HG03108 (cell line): ENCODE measurements at regions not wholly inside any gene's neighbourhood (a gene's known extent, or its start where the extent isn't known, plus 50 kb on each side); places are given as distances from the start of the nearest gene placed in this dataset.

ENCODE experiments used
- ATAC-seq: cut with Tn5 transposase; IDR thresholded peaks from one replicate; pipeline ENCODE4 v1.9.1; 2021; ENCODE audit warnings: moderate library complexity; ENCODE audit not compliant: unreplicated experiment

DNA sequence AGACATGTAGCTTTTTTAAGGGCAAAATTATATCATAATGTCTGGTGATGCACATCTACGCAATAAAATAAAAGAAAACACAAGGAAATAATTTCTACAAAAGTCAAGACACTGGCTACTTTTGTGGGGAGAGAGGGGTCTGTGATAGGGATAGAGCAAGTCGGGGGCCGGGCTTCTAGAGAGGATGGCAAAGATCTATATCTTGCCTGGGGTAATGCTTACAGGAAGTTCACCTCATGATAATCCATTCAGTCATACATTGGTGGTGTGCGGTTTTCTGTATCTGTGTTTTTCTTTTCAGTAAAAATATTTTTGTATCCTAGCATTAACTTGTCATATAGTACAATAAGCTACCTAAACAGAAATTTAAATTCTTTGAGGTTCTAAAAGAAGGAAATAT lies 178.8 kb downstream of the ARRDC4 start:
- ATAC-seq, result no peak

DNA sequence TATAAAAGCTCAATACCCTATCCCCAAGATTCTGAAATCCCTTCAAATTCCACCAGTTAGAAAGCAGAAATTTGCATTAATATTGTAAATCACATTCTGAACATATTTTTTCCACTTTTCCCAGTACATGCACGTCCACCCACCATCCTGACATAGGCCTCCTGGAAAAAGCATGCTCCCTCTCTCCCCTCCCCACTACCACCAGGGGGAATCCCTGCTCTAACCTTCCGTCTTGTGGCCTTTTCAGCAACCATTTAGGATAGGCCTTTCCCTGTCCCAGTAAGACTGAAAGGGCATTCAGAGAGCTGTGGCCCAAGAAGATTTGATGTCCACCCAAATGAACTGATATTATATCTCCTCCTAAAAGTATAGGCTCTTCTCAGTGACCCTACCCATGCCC lies 182.1 kb downstream of the ARRDC4 start:
- no peak for ATAC-seq

DNA sequence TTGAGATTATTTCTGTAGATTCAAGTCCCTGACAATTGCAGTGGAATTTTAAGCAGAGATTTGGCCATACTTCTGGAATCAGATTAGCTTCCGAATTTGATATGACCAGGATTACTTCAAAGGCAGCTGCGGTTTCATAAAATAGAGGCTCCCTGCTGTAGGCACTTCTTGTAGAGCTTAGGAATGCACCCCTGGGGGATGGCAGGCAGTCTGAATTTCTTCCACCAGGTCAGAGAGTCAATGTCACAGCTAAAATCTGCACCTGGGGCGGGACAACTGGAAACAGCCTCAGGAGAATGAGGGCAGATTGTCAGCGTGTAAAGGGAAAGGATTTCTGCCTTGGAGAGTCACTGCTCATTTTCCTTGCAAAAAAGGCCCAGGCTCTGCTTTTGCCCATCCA lies 182.6 kb downstream of the ARRDC4 start:
- no peak for ATAC-seq

DNA sequence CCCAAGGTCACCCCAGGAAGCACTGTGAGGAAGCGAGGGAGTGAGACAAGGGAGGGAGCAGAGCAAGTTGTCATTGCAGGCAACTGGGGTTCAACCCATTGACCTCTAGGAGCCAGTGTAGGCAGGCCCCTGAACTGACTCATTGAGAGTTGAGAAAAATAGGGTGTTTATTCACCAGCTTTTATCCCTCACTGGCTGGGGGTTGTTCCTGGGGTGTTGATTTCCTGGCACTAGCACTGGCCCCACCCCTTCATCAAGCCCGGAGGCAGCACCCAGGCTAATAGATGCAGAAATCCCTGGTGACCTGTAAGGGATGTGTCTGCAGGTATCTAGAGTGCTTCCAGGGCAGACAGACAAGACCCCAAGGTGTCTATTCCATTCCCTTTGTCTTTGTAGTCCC lies 183.9 kb downstream of the ARRDC4 start:
- ATAC-seq, result no peak

DNA sequence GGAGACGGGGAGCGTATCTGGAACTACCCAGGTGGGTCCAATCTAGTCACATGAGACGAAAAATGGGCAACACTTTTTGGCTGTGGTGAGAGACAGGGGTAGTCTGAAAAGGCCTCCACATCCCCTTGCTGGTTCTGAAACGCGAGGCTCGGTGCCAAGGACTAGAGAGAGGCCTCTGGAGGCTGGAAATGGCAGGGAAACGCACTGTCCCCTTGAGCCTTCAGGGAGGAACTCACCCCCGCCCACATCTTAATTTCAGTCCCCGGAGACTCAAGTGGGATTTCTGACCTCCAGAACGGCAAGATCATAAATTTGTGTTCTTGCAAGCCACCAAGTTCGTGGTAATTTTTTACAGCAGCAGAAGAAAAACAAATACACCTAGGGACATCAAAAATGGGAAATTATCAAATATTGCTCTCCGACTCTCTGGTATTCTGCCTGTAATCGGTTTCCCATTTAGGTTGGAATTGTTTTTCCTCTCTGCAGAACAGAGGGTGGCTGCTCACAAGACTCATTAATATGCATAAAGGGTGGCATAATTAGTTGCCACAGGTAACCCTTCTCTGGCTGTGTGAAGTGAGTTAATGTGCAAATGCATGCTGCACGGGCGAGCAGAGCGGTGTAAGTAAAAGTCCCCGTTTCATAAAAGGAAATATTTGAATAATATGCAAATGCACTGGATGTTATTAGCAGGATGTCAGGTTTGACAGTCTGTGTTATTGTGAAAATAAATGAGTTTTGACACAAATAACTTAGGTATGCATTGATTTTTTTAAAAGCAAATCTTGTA lies 185.7 kb downstream of the ARRDC4 start:
- no peak for ATAC-seq

DNA sequence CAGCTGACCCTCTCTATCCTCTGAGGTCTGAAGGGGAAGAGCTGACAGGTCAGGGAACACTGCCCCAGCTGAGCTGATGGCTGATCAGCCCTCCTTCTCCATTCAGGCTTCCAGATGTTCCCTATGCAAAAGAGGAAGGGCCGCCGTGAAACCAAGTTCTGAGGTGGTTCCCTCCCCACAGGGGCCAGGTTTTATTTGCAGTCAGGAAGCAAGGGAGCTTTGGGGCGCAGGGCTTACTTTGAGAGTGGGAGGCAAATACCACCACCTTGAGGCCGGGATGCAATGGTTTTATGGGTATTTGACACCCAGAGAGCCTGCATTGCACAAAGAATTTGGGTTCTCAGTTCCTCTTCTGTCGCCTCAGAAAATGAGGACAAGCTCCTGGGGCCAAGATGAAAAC lies 186.9 kb downstream of the ARRDC4 start:
- no peak for ATAC-seq

DNA sequence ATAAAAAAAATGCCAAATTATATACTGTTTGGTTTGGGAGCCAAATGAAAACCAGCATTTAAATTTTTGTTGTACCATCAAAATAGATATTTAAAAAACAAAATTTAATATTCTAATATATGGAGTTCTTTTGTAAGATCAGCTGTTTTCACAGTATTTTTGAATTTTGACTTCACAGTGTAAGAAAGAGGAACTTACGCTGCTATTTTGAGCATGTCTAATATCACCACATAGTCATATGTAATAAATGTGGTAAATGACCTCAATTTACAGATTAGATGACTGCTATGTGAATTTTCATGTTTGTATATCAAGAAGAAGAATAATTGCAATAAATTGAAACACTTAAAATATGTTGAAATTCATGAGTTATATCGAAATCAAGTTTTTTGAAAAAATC lies 189.6 kb downstream of the ARRDC4 start:
- ATAC-seq, result no peak

DNA sequence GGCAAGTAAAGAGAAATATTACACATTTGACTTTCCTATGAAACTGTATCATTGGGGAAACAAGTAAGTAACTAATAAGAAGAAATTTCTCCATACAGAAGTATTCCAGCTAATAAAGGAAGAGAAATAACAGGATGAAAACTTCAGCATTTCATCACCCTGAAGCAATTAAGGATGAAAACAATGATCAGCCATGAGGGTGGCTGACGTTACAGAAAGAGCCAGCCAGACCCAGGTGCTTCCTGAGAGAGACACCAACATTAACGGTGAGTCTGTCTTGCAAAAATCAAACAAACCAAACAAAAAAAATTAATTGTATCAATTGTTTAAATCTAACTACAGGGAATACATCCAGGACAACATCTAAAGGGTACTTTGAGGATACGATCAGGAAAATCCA lies 190.0 kb downstream of the ARRDC4 start:
- ATAC-seq, result no peak

DNA sequence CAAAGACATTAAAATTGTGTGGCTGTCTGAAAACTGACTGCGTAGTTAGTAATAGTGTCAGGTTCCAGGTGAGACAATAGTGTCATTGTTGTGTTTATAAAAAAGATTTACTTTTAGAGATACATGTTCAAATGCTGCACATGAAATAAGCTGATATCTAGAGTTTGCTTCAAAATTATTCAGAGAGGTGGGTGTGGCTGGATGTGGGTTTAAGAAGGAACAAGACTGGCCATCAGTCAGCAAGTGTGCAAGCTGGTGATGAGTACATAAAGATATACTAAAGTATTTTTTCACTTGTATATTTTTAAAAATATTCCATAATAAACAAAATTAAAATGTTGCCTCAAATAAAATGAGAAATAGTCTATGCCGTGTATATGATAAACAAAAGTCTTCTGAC lies 190.6 kb downstream of the ARRDC4 start:
- ATAC-seq, result no peak

DNA sequence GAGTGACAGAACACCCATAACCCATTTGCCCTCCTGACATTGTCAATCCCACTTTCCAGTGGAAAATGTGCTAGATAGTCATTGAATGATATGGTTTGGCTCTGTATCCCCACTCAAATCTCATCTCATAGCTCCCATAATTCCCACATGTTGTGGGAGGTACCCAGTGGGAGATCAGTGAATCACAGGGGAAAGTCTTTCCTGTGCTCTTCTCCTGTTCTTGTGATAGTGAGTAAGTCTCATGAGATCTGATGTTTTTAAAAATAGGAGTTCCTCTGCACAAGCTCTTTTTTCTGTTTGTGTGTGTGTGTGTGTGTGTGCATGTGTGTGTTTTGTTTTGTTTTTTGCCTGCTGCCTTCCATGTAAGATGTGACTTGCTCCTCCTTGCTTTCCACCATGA lies 191.7 kb downstream of the ARRDC4 start:
- ATAC-seq, result no peak

DNA sequence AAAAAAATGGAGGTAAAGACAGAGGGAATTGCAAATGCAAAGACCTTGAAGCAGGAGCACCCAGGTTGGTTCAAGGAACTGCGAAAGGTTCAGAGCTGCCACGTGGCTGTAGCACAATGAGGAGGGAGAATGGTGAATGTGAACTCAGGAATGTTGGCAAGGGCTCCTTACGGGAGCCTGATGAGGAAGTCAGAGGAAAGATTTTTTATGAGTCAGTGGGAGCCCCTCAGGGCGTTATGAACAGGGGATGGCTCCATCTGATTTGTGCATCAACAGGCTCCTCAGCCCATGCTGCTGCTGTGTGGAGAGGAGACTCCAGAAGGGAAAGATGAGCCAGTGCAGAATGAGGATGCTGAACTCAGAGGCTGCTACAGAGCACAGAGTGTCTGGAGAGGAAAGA lies 194.4 kb downstream of the ARRDC4 start:
- ATAC-seq, result no peak

DNA sequence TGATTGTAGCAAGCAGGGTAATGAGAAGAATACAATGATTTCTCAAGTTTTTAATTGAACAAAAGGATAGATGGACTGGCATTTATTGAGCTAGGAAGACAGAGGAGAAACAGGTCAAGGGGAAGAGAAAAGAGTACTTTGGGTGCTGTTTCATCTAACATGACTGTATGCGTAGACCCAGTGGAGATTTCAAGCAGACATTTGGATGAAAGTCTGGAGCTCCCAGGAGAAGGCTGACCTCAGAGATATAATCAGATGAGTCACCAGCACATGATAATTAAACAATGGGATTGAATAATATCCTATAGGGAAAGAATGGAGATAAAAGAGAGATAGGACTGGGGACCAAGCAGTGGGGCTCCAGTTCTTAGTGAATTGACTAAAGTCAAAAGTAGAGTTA lies 194.9 kb downstream of the ARRDC4 start:
- no peak for ATAC-seq

DNA sequence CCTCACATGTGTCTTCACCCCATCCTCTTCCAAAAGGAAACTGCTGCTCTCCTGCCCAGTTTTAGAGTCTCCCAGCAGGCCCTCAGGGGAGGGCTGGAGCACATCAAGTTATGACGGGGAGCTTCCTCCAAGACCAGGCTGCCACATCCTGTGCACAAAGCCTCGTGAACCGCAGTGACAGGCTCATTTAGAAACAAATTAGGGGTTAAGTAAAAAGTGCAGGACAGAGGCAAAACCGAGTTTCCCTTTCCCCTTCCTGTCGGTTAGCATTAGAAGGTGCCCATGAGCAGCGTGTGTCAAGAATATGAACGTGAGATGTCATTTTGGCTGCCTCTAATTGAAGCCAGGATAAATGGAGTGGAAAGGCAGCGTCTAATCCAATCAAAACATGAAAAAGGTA lies 199.7 kb downstream of the ARRDC4 start:
- ATAC-seq, result peak; percentile 99

DNA sequence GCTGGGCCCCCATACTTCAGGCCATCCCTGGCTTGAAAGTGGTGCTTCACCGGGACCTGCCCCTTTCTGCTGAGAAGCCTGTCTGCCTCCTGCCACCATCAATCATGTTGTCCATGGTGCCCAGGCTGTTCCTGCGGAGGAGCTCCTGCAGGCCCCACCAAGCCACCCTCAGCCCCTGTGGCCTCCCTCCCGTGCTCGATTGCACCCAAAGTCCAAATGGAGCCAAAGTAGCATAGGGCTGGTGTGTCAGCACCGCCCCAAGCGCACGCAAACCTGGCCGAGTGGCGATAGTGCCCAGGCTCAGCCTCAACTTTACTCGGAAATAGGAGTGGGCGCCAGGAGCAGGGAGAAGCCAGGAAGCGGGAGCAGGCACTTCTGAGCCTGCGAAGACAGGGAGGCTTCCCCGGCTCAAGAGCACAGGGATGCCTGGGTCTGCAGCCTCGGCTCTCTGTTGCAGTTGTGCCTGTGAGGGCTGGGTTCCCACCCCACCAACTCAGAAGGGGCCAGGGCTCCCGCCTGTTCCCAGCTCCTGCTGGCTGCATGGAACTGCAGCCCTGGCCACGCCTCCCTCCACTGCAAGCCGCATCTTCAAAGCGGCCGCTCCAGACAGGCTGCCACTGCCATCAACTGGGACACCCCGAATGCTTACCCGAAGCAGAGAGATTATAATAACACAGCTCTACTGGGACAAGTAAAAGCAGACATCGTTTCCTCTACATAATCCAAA lies 203.0 kb downstream of the ARRDC4 start:
- no peak for ATAC-seq

DNA sequence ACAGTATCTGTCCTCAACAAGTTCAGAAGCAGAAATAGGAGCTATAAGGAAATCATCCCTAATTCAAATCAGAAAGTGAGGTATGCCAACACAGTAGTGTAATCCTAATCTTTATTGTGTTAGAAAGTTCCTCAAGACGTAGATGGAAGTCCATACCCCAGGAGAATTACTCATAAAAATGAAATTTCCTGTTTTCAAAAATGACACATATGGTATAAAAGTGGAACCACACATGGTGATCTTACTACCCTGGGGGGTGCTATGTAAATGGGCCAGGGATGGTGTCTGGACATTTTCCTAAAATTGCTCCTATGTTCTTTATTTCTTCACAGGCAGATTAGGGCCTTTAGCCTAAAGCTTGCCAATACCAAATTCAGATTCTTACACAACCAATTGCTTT lies 204.1 kb downstream of the ARRDC4 start:
- no peak for ATAC-seq

DNA sequence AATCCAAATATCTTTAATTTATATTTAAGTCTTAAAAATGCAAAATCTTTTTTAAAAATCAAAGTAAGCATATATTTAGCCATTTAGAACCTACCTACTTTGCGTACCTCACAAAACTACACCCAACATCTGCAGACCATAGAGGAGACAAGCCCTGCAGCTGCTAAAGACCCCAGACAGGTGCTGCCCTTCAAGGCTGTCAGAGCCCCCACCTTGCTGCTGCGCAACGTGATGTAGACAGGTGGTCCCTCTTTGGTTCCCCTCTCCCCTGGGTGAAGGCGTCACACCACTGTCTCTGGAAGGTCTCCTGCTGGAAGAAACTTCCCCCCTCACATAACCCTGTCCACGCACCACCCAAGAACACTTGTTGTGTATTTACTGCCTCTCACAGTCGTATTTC lies 204.5 kb downstream of the ARRDC4 start:
- ATAC-seq, result no peak

DNA sequence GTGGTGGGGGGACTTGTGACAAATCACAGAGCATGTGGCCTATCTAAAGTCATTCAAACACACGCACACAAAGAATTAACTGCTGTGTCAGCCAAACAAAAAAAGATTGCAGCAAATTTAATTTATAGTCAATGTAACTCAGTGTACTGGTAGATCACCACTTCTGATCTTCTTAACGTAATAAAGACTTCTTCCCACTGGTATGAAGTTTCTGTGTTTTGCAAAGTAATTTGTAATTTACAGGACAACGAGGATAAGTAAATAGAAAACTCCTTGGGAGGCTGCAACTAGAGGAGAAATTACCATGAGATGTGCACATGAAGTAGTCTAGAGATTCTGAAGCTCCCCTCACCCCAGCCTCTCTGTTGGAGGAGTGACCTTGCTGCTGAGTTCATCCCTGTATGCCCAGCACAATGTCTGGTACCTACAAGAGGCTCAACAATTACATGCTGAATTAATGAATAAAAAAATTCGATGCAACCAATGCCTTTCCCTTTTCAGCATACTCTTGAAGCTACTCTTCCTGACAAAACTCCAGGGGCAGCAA lies 207.3 kb downstream of the ARRDC4 start:
- ATAC-seq, result no peak

DNA sequence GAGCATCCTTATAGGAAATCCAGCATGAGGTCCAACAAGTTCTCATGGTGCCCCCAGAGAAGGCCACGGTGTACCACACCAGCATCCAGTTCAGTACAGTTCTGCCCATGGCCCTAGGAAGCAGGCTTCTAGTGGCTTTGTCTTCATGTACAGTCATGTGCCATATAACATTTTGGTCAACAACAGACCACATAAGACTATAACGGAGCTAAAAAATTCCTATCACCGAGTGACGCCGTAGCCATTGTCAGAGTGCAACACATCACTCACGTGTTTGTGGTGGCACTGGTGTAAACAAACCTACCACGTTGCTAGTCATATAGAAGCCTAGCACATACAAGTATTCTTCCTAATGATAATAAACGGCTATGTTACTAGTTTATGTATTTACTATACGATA lies 209.0 kb downstream of the ARRDC4 start:
- ATAC-seq, result no peak

DNA sequence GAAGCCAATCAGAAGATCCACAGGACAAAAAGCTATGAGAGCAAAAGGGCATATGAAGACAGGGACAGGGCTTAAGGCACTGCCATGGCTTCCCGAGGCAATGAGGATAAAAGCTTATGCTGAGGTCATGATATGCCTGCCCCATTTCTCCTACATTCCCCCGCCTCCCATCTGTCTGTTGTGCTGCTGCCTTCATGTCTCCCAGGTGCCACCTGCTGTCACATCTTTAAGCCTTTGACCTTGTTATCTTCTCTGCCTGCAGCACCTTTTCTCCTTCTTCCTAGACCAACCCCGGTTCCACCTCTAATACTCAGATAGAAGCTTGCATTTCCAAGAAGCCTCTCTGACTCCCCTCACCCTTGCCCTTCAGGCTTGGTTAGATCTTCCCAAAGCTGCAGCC lies 213.8 kb downstream of the ARRDC4 start:
- ATAC-seq, result no peak

DNA sequence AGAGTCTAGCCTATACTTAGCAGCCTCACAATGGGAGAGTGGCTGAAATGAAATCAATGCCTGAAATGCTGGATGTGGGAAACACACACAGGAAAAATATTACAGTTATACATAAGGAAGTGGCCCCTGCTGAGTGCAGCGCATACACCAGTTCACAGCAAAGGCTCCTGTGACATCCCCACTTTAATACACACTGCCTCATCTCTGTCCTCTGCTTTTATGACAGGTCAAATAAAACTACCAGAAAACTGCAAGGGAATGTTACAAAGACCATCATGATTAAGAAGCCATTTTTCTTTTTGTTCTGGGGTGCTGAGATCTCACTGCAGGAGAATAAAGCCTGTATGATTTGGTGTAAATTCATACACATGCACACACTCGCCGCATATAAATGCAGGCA lies 214.3 kb downstream of the ARRDC4 start:
- no peak for ATAC-seq

DNA sequence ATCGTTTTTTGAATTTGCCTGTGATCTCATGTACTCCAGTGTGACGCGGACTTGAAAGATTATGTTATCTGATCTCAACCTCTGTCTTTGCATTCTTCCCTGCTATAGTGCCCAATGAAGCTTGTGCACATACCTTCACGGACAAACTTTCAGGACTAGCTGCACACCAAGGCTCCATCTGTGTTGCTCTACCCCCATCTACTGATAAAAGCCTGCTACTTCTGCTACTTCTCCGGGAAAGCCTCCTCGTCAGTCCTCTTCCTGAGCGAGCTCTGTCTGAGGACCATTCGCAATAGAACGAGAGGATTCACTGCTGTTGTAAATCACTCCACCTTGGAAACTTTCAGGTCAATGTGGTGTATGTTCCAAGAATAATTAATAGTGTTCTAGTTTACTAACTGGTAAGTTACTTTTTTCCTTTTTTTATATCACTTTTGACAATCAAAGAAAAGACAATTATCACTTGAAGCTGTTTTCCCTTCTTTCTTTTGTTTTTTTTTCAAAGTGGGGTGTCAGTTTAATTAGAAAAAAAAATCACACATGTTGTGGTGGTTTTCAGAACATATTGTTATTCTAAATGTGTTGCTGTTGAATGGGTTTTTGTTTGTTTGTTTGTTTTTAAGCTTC lies 217.6 kb downstream of the ARRDC4 start:
- no peak for ATAC-seq

DNA sequence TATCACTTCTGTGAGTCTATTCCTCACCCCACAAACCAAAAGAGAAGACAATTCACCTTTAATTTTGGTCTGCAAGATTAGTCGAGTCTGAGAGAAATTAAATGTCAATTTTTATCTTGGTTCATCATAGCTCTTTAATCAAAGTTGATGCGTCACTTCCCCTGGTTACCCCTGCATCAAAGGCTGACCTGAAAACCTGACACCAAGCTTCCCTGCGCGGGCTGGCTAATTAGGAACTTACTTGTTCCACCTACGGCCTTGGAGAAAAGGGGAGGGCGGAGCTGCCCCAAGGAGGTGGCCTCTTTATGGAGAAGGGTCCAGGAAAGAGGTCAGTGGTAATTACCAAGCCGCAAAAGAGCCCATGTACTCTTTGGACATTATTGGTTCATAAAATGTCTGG lies 218.4 kb downstream of the ARRDC4 start:
- ATAC-seq, result no peak
